ENCODE measurements at regions not wholly inside any gene's neighbourhood (a gene's known extent, or its start where the extent isn't known, plus 50 kb on each side); places are given as distances from the start of the nearest gene placed in this dataset.

DNA sequence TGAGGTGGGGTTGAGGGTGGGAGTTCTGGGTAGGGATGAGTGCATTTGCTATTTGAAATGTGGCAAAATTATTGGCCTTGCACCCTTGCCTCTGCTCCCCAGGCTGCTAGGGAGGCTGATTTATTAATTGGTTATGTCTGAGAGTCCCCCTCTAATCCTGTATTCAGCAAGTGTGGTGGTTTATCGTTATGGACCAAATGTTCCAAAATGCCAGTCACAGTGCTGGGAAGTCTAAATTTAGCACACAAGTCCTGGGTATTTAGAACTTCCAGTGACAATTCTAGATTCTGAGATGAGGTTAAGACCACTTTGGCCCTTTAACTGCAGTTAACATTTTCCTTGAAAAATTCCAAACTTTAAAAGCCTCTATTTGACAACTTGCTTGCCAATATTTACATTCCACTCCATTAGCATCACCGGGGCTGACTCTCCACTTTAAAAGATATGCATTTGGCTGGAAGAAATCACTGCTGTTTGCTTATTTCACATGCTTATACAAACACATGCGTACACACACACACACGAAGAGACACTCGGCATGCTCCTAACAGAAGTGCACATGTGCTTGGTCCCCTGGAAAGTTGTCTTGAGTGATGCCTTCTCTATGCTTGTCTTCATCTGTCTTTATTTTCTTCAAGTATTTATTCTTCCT, 247.7 kb downstream of the IL20RB start:
- DNase-seq (no peak), ATAC-seq (no peak)
- no peak overlapping the region for H3K27ac Mint-ChIP-seq
- Histone ChIP-seq H3K4me3 (ENCODE audit: low read length) (no peak overlapping the region), H3K27me3 (ENCODE audit: control insufficient read depth in 2 of 2, insufficient read depth in 2 of 2, low read length in 2 of 2) (no peaks in the 10 kb centered on the region), H3K9me3 (ENCODE audit: control insufficient read depth in 2 of 3, low read length in 3 of 3) (no peaks in the 10 kb centered on the region), H3K27ac (ENCODE audit: low read depth, low read length) (no peak overlapping the region), H3K4me1 (ENCODE audit: control insufficient read depth in 2 of 2, insufficient read depth in 2 of 2, low read length in 2 of 2) (no peaks in the 10 kb centered on the region), H3K36me3 (ENCODE audit: control insufficient read depth in 2 of 3, insufficient read depth in 3 of 3, low read length in 3 of 3) (no peaks in the 10 kb centered on the region)
- intact Hi-C loops (cut with micrococcal nuclease), result no loop called here
- POLR2A ChIA-PET, result no interaction called here
- H3K9me3 Mint-ChIP-seq, result peaks cover 0 to 2% (median 0%) of the 10 kb centered on the region in 11 donors
- H3K27me3 Mint-ChIP-seq, result peaks cover 0 to 25% (median 19%) of the 10 kb centered on the region in 5 donors
- no peaks in the 10 kb centered on the region for H3K4me1 Mint-ChIP-seq
- no peak overlapping the region for H3K4me3 Mint-ChIP-seq
- CTCF ChIA-PET, result no interaction called here
- no peaks in the 10 kb centered on the region for H3K36me3 Mint-ChIP-seq

DNA sequence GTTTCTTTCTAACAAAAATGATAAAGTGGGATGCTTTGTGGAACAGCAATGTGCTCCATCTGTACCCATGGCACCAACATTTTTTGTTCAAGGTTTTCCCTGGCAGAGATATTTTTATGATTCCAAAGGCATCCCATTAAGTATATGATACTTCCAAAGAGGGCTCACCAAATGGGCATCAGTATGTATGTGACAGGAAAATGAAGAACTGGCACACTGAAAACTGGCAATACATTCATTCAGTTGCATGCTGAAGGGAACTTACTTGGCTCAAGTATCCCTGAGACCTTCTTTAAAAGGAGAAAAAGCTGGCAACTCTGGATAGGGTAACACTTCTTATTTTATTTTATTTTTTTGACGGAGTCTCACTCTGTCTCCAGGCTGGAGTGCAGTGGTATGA, 249.8 kb downstream of the IL20RB start:
- no peaks in the 10 kb centered on the region for H3K36me3 Mint-ChIP-seq
- no peak overlapping the region for H3K27ac Mint-ChIP-seq
- Histone ChIP-seq H3K4me1 (ENCODE audit: control insufficient read depth in 2 of 2, insufficient read depth in 2 of 2, low read length in 2 of 2) (no peaks in the 10 kb centered on the region), H3K9me3 (ENCODE audit: control insufficient read depth in 2 of 3, low read length in 3 of 3) (no peaks in the 10 kb centered on the region), H3K4me3 (ENCODE audit: low read length) (no peak overlapping the region), H3K27me3 (ENCODE audit: control insufficient read depth in 2 of 2, insufficient read depth in 2 of 2, low read length in 2 of 2) (no peaks in the 10 kb centered on the region), H3K36me3 (ENCODE audit: control insufficient read depth in 2 of 3, insufficient read depth in 3 of 3, low read length in 3 of 3) (no peaks in the 10 kb centered on the region), H3K27ac (ENCODE audit: low read depth, low read length) (no peak overlapping the region)
- intact Hi-C loops (cut with micrococcal nuclease), result no loop called here
- H3K27me3 Mint-ChIP-seq, result peaks cover 0 to 27% (median 20%) of the 10 kb centered on the region in 5 donors
- POLR2A ChIA-PET, result no interaction called here
- H3K4me1 Mint-ChIP-seq, result no peaks in the 10 kb centered on the region
- no peak overlapping the region for H3K4me3 Mint-ChIP-seq
- no peak for ATAC-seq
- CTCF ChIA-PET, result no interaction called here
- H3K9me3 Mint-ChIP-seq, result peaks cover 0 to 7% (median 1%) of the 10 kb centered on the region in 11 donors
- DNase-seq, result no peak

- Mint-ChIP-seq H3K4me1 (no peaks in the 10 kb centered on the region), H3K36me3 (peaks cover 0 to 3% (median 0%) of the 10 kb centered on the region in 5 donors), H3K27ac (no peak overlapping the region), H3K9me3 (peaks cover 0 to 28% (median 10%) of the 10 kb centered on the region in 11 donors), H3K4me3 (no peak overlapping the region), H3K27me3 (peaks cover 0 to 15% (median 0%) of the 10 kb centered on the region in 5 donors)
- no peaks in the 10 kb centered on the region for H3K4me1 ChIP-seq (ENCODE audit: control insufficient read depth in 2 of 2, insufficient read depth in 2 of 2, low read length in 2 of 2)
- CTCF ChIA-PET, result no interaction called here
- H3K9me3 ChIP-seq (ENCODE audit: control insufficient read depth in 2 of 3, low read length in 3 of 3), result no peaks in the 10 kb centered on the region
- H3K36me3 ChIP-seq (ENCODE audit: control insufficient read depth in 2 of 3, insufficient read depth in 3 of 3, low read length in 3 of 3), result no peaks in the 10 kb centered on the region
- DNase-seq (no peak), ATAC-seq (no peak)
- H3K4me3 ChIP-seq (ENCODE audit: low read length), result no peak overlapping the region
- intact Hi-C loops (cut with micrococcal nuclease), result no loop called here
- H3K27ac ChIP-seq (ENCODE audit: low read depth, low read length), result no peak overlapping the region
- no peaks in the 10 kb centered on the region for H3K27me3 ChIP-seq (ENCODE audit: control insufficient read depth in 2 of 2, insufficient read depth in 2 of 2, low read length in 2 of 2)
- POLR2A ChIA-PET, result no interaction called here
These were observed 259.9 kb downstream of the IL20RB start for GRCh38 chr3:137217733-137218132.

DNA sequence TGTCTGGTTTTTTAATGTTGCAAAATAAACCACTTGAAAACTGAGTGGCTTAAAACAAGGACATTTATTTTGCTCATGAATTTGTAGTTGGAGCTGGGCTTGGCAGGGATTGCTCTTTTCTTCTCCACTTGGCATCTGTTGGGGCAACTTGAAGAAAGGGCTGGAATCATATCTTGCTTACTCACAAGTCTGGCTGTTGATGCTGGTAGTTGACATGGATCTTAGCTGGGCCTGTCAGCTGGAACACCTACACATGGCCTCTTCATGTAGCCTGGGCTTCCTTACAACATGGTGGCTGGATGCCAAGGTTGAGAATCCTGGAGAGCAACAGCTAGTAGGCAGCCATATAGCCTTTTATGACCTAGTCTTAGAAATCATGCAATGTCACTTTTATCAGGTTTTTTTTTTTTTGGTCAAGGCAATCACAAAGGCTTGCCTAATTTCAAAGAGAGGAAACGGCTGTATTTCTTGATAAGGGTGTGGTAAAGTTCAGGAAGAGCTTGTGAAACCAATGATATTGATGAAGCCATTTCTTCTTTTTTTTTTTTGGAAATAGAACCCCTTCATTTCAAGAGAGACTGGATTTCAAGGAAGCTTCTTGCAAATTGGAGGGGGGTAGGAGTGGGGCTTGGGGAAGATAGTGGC, 262.1 kb downstream of the IL20RB start:
- ChIA-PET CTCF (no interaction called here), POLR2A (no interaction called here)
- ATAC-seq, result no peak
- intact Hi-C loops (cut with micrococcal nuclease), result no loop called here
- no peaks in the 10 kb centered on the region for H3K27me3 ChIP-seq (ENCODE audit: control insufficient read depth in 2 of 2, insufficient read depth in 2 of 2, low read length in 2 of 2)
- H3K4me1 ChIP-seq (ENCODE audit: control insufficient read depth in 2 of 2, insufficient read depth in 2 of 2, low read length in 2 of 2), result no peaks in the 10 kb centered on the region
- Mint-ChIP-seq H3K27me3 (peaks cover 0 to 6% (median 0%) of the 10 kb centered on the region in 5 donors), H3K9me3 (peaks cover 0 to 23% (median 7%) of the 10 kb centered on the region in 11 donors), H3K4me3 (no peak overlapping the region), H3K27ac (no peak overlapping the region), H3K36me3 (peaks cover 0 to 3% (median 0%) of the 10 kb centered on the region in 5 donors), H3K4me1 (no peaks in the 10 kb centered on the region)
- H3K27ac ChIP-seq (ENCODE audit: low read depth, low read length), result no peak overlapping the region
- H3K36me3 ChIP-seq (ENCODE audit: control insufficient read depth in 2 of 3, insufficient read depth in 3 of 3, low read length in 3 of 3), result no peaks in the 10 kb centered on the region
- H3K9me3 ChIP-seq (ENCODE audit: control insufficient read depth in 2 of 3, low read length in 3 of 3), result no peaks in the 10 kb centered on the region
- DNase-seq, result no peak
- no peak overlapping the region for H3K4me3 ChIP-seq (ENCODE audit: low read length)

DNA sequence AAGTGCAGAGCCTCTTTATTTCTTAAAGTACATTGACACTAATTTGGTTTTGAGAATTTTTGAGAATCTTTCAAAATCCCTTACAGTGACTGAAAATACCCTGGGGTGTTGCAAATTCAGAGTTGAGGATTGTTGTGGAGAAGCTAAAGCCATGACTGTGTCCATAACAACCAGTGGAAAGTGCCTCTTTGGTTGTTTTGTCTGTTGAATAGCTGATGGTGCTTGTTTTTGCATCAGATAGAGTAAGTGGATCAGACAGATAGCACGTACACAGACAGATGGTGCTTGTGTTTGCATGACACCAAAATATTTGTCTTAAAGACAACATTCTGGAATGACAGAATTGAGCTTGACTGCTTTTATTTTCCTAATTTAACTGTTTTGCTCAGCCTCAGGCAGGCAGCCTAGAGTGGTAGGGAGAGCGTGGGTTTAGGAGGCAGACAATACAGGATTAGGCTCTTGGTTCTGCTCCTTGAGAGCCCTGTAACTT, 265.0 kb downstream of the IL20RB start:
- Mint-ChIP-seq H3K27me3 (peaks cover 0 to 11% (median 7%) of the 10 kb centered on the region in 5 donors), H3K4me1 (no peaks in the 10 kb centered on the region), H3K36me3 (peaks cover 0 to 3% (median 0%) of the 10 kb centered on the region in 5 donors), H3K4me3 (no peak overlapping the region), H3K9me3 (peaks cover 0 to 16% (median 9%) of the 10 kb centered on the region in 11 donors), H3K27ac (no peak overlapping the region)
- Histone ChIP-seq H3K4me1 (ENCODE audit: control insufficient read depth in 2 of 2, insufficient read depth in 2 of 2, low read length in 2 of 2) (no peaks in the 10 kb centered on the region), H3K9me3 (ENCODE audit: control insufficient read depth in 2 of 3, low read length in 3 of 3) (no peaks in the 10 kb centered on the region), H3K4me3 (ENCODE audit: low read length) (no peak overlapping the region), H3K36me3 (ENCODE audit: control insufficient read depth in 2 of 3, insufficient read depth in 3 of 3, low read length in 3 of 3) (no peaks in the 10 kb centered on the region), H3K27me3 (ENCODE audit: control insufficient read depth in 2 of 2, insufficient read depth in 2 of 2, low read length in 2 of 2) (no peaks in the 10 kb centered on the region), H3K27ac (ENCODE audit: low read depth, low read length) (no peak overlapping the region)
- ATAC-seq, result no peak
- DNase-seq, result no peak
- ChIA-PET CTCF (no interaction called here), POLR2A (no interaction called here)
- intact Hi-C loops (cut with micrococcal nuclease), result no loop called here

- ATAC-seq (no peak), DNase-seq (no peak)
- Histone ChIP-seq H3K27ac (ENCODE audit: low read depth, low read length) (no peak overlapping the region), H3K4me3 (ENCODE audit: low read length) (no peak overlapping the region), H3K9me3 (ENCODE audit: control insufficient read depth in 2 of 3, low read length in 3 of 3) (no peaks in the 10 kb centered on the region), H3K36me3 (ENCODE audit: control insufficient read depth in 2 of 3, insufficient read depth in 3 of 3, low read length in 3 of 3) (no peaks in the 10 kb centered on the region), H3K4me1 (ENCODE audit: control insufficient read depth in 2 of 2, insufficient read depth in 2 of 2, low read length in 2 of 2) (no peaks in the 10 kb centered on the region), H3K27me3 (ENCODE audit: control insufficient read depth in 2 of 2, insufficient read depth in 2 of 2, low read length in 2 of 2) (no peaks in the 10 kb centered on the region)
- intact Hi-C loops (cut with micrococcal nuclease), result no loop called here
- Mint-ChIP-seq H3K9me3 (peaks cover 0 to 12% (median 7%) of the 10 kb centered on the region in 11 donors), H3K4me1 (no peaks in the 10 kb centered on the region), H3K27me3 (peaks cover 0 to 26% (median 12%) of the 10 kb centered on the region in 5 donors), H3K4me3 (no peak overlapping the region), H3K36me3 (peaks cover 0 to 3% (median 0%) of the 10 kb centered on the region in 5 donors), H3K27ac (no peak overlapping the region)
- ChIA-PET POLR2A (no interaction called here), CTCF (no interaction called here)
These were observed 266.7 kb downstream of the IL20RB start for GRCh38 chr3:137224464-137224863.

Measured in naive thymus-derived CD4-positive, alpha-beta T cell (primary cell).